GM12878 (cell line): ENCODE measurements at regions not wholly inside any gene's neighbourhood (a gene's known extent, or its start where the extent isn't known, plus 50 kb on each side); places are given as distances from the start of the nearest gene placed in this dataset.

Experiments used
- ASH2L ChIP-seq: fragments of 300-600, 200-600 bp; sonication (generic); IDR thresholded peaks from 2 replicates; pipeline ENCODE4 v1.6.1; 2017; ENCODE audit warnings: low read depth, mild to moderate bottlenecking, borderline replicate concordance
- CEBPB ChIP-seq, 2 experiments: fragments of 150-350 bp in 1 of 2; IDR thresholded peaks; 2 replicates each; pipeline ENCODE4 v1.6.1; 2012 to 2014; ENCODE audit warnings: low read depth in 2 of 2, low read length in 2 of 2, borderline replicate concordance in 1 of 2, inconsistent platforms in 1 of 2
- CREB1 ChIP-seq: IDR thresholded peaks from 2 replicates; pipeline ENCODE4 v1.6.1; 2012; ENCODE audit warnings: low read depth, mild to moderate bottlenecking, inconsistent platforms
- CTCF ChIP-seq, 3 experiments: IDR thresholded peaks in 2 of 3; conservative IDR thresholded peaks in 1 of 3; 2 replicates each; pipeline ENCODE4 v1.5.1; 2011; ENCODE audit warnings: low read depth in 3 of 3, low read length in 3 of 3, mild to moderate bottlenecking in 3 of 3, control low read depth in 2 of 3, moderate library complexity in 2 of 3, inconsistent platforms in 1 of 3, mixed read lengths in 1 of 3; ENCODE audit not compliant: control insufficient read depth in 2 of 3, insufficient read depth in 1 of 3; ENCODE audit errors: extremely low read depth in 1 of 3
- FOXK2 ChIP-seq: fragments of 450-650 bp; IDR thresholded peaks from 2 replicates; pipeline ENCODE4 v1.6.1; 2017; ENCODE audit warnings: mild to moderate bottlenecking, moderate library complexity
- GABPA ChIP-seq: IDR thresholded peaks from 2 replicates; pipeline ENCODE4 v1.6.1; 2014; ENCODE audit warnings: antibody characterized with exemption, low read depth, mild to moderate bottlenecking, inconsistent platforms
- IKZF1 ChIP-seq: fragments of 450-650 bp; conservative IDR thresholded peaks from 2 replicates; pipeline ENCODE4 v1.6.1; 2017; ENCODE audit warnings: antibody characterized with exemption, mild to moderate bottlenecking
- TAF1 ChIP-seq: IDR thresholded peaks from 2 replicates; pipeline ENCODE4 v1.6.1; 2011; ENCODE audit warnings: mild to moderate bottlenecking, low read depth, low read length, borderline replicate concordance
- ZNF592 ChIP-seq: fragments of 450-650 bp; IDR thresholded peaks from 2 replicates; pipeline ENCODE4 v1.6.1; 2017; ENCODE audit warnings: mild to moderate bottlenecking, moderate library complexity
- ZNF687 ChIP-seq: fragments of 450-650 bp; IDR thresholded peaks from 2 replicates; pipeline ENCODE4 v1.6.1; 2017; ENCODE audit warnings: mild to moderate bottlenecking, moderate library complexity

GRCh38 chr13:55517312-55517711, 1623.4 kb upstream of the PRR20A start:
- TF ChIP-seq CTCF (IDR thresholded peaks at IDR 0.05 in 2 of 3, conservative IDR thresholded peaks at IDR 0.05 in 1 of 3; ENCODE audit: control insufficient read depth in 2 of 3, extremely low read depth in 1 of 3, insufficient read depth in 1 of 3, low read depth in 3 of 3, low read length in 3 of 3), result peak in 1 of 3 experiments; percentile 9; a peak in 1 of 6 replicates
- no peak for TF ChIP-seq IKZF1
- TF ChIP-seq GABPA, result no peak
- TF ChIP-seq CREB1, result no peak
- TF ChIP-seq ZNF687, result no peak
- TF ChIP-seq CEBPB (IDR thresholded peaks at IDR 0.05; ENCODE audit: borderline replicate concordance in 1 of 2, low read depth in 2 of 2, low read length in 2 of 2), result no peak
- TF ChIP-seq ASH2L, result no peak
- TF ChIP-seq ZNF592, result no peak
- no peak for TF ChIP-seq TAF1
- TF ChIP-seq FOXK2, result no peak
